ENCODE measurements at regions not wholly inside any gene's neighbourhood (a gene's known extent, or its start where the extent isn't known, plus 50 kb on each side); places are given as distances from the start of the nearest gene placed in this dataset.

DNA sequence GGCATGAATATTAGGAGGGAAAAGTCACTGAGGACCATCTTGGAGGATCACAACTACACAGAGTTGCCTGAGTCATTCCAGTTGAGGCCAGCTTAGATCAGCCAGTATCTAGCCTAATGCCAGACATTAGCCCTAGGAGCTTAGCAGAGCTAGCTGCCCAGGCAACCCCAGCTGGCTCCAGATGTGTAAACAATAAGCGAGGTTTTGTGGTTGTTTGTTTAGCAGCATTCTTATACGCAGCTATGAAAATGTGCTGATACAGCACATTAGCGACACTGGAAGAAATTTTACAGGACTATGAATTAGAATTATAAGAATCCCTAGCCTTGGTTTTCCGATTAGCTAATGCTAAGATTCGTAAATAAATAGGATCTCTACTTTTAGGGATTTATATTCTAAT is 59.3 kb downstream of the BTBD3 start:
- Histone ChIP-seq H3K9me3 (no peaks in the 10 kb centered on the region), H3K4me1 (peaks cover 2% of the 10 kb centered on the region), H3K4me3 (no peak overlapping the region), H3K27ac (no peak overlapping the region), H3K27me3 (no peaks in the 10 kb centered on the region), H3K36me3 (replicated peaks in 1 of 2; ENCODE audit: insufficient read depth in 1 of 2, low read depth in 2 of 2) (no peaks in the 10 kb centered on the region)
- DNase-seq (no peak), ATAC-seq (no peak)
- WGBS, 2 donors = 76 to 80% methylated on average over 5 of the region's 5 CpGs
- no peak for TF ChIP-seq POLR2A (IDR thresholded peaks at IDR 0.05)
- TF ChIP-seq, protein P1, sequence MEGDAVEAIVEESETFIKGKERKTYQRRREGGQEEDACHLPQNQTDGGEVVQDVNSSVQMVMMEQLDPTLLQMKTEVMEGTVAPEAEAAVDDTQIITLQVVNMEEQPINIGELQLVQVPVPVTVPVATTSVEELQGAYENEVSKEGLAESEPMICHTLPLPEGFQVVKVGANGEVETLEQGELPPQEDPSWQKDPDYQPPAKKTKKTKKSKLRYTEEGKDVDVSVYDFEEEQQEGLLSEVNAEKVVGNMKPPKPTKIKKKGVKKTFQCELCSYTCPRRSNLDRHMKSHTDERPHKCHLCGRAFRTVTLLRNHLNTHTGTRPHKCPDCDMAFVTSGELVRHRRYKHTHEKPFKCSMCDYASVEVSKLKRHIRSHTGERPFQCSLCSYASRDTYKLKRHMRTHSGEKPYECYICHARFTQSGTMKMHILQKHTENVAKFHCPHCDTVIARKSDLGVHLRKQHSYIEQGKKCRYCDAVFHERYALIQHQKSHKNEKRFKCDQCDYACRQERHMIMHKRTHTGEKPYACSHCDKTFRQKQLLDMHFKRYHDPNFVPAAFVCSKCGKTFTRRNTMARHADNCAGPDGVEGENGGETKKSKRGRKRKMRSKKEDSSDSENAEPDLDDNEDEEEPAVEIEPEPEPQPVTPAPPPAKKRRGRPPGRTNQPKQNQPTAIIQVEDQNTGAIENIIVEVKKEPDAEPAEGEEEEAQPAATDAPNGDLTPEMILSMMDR (IDR thresholded peaks at IDR 0.05) = no peak
- intact Hi-C loops (cut with DNase I) = no loop called here

DNA sequence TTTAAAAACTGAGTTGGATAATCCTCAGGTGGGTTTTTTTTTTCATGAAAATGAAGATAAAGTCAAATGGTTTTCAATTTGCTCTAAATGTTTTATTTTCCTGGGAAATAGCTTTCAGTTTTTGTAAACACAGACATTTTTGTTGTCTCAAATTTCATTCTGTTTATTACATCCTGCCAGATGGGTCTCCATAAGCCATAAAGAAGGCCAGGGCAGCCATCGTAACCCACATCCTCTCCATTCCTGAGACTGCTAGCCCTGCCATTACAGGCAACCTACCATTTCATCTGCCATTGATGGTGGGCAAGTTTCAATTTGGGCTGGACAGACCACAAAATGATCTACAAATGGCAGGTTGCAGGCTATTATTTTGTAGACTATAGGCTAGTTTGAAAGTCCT is 60.8 kb downstream of the BTBD3 start:
- TF ChIP-seq, protein P1 (IDR thresholded peaks at IDR 0.05) = no peak
- no peak for TF ChIP-seq POLR2A (IDR thresholded peaks at IDR 0.05)
- H3K9me3 ChIP-seq = no peaks in the 10 kb centered on the region
- H3K27ac ChIP-seq = no peak overlapping the region
- H3K36me3 ChIP-seq (replicated peaks in 1 of 2; ENCODE audit: insufficient read depth in 1 of 2, low read depth in 2 of 2) = no peaks in the 10 kb centered on the region
- ATAC-seq (no peak), DNase-seq (no peak)
- 82 to 91% methylated on average over 1 of the region's 1 CpG for WGBS, 2 donors
- intact Hi-C loops (cut with DNase I) = no loop called here
- peaks cover 8% of the 10 kb centered on the region for H3K4me1 ChIP-seq
- no peaks in the 10 kb centered on the region for H3K27me3 ChIP-seq
- H3K4me3 ChIP-seq = no peak overlapping the region

DNA sequence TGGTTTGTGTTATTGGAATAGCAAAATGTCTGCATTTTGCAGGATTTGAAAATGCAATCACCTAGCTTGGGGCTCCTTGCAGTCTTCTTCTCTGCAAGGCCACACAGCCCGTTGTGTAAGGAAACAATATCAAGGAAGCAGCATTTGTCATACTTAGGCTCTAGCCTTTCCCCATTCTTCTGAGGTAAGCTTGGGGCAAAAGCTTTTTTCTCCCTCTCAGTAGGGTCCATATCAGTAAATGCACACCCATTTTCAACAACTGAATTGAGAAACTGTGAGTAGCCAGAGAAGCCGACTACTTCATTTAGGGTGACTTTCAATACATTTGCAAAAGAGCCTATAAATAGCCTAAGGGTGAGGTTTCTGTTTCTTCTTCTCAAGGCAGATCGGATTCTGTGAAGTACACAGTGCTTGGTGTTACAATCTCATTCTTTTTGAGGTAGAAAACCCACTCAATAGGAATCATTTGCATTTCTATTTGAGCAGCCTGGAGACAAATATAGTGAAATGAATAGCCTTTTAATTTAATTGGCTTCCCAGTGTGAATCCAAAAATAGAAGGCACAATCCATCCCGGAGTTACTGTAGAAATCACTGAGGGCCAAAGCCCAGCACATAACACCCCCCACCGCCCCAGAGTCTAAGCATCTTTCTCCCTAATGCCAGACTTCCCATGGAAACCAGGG is 61.8 kb downstream of the BTBD3 start:
- no peak overlapping the region for H3K4me3 ChIP-seq
- no peak for ATAC-seq
- no peaks in the 10 kb centered on the region for H3K36me3 ChIP-seq (replicated peaks in 1 of 2; ENCODE audit: insufficient read depth in 1 of 2, low read depth in 2 of 2)
- peaks cover 8% of the 10 kb centered on the region for H3K4me1 ChIP-seq
- 51 to 55% methylated on average over 5 of the region's 5 CpGs for WGBS, 2 donors
- no peak for DNase-seq
- no peaks in the 10 kb centered on the region for H3K27me3 ChIP-seq
- intact Hi-C loops (cut with DNase I) = no loop called here
- TF ChIP-seq, protein P1 (IDR thresholded peaks at IDR 0.05) = no peak
- no peak for TF ChIP-seq POLR2A (IDR thresholded peaks at IDR 0.05)
- H3K27ac ChIP-seq = no peak overlapping the region
- H3K9me3 ChIP-seq = no peaks in the 10 kb centered on the region

DNA sequence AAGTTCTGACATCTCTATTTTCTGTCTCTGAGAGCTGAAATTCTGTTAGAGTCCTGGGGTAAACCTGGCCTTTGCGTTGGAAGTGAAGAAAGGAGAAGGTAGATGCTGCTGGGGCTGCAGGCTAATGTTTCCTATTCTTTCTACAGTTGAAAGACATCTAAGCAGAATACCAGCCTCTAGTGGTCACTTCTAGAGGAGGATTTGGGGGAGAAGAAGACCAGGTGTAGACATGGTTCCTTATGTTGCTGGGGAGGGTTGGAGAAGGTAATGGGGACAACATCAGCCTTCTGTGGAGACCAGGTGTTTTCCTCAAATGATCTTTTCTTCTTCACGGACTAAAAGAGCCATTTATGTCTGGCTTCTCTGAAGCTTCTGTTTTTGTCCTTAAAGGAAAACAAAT is 62.6 kb downstream of the BTBD3 start:
- no peak for TF ChIP-seq POLR2A (IDR thresholded peaks at IDR 0.05)
- TF ChIP-seq, protein P1 (IDR thresholded peaks at IDR 0.05) = no peak
- intact Hi-C loops (cut with DNase I) = no loop called here
- H3K4me1 ChIP-seq = peaks cover 8% of the 10 kb centered on the region
- no peaks in the 10 kb centered on the region for H3K27me3 ChIP-seq
- no peaks in the 10 kb centered on the region for H3K9me3 ChIP-seq
- 46 to 50% methylated on average over 2 of the region's 2 CpGs for WGBS, 2 donors
- ATAC-seq = no peak
- DNase-seq = no peak
- no peak overlapping the region for H3K27ac ChIP-seq
- H3K36me3 ChIP-seq (replicated peaks in 1 of 2; ENCODE audit: insufficient read depth in 1 of 2, low read depth in 2 of 2) = no peaks in the 10 kb centered on the region
- no peak overlapping the region for H3K4me3 ChIP-seq

DNA sequence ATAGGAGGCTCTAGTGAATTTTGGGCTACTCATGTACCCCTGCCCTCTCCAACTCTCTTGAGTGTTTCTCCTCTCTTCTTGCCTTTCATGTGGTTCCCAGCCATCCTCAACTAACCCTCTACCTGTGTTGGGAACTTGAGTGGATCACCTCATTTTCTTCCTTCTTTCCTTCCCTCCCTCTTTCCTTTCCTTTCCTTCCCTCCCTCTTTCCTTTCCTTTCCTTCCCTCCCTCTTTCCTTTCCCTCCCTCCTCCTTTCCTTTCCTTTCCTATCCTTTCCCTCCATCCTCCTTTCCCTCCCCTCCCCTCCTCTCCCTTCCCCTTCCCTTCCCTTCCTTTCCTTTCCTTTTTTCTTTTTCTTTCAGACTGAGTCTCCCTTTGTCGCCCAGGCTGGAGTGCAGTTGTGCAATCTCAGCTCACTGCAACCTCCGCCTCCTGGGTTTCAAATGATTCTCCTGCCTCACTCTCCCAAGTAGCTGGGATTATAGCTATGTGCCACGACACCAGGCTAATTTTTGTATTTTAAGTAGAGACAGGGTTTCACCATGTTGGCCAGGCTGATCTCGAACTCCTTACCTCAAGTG is 63.8 kb downstream of the BTBD3 start:
- Histone ChIP-seq H3K36me3 (replicated peaks in 1 of 2; ENCODE audit: insufficient read depth in 1 of 2, low read depth in 2 of 2) (no peaks in the 10 kb centered on the region), H3K27me3 (no peaks in the 10 kb centered on the region), H3K27ac (no peak overlapping the region), H3K9me3 (no peaks in the 10 kb centered on the region), H3K4me1 (peaks cover 8% of the 10 kb centered on the region), H3K4me3 (no peak overlapping the region)
- no peak for TF ChIP-seq POLR2A (IDR thresholded peaks at IDR 0.05)
- TF ChIP-seq, protein P1 (IDR thresholded peaks at IDR 0.05) = no peak
- DNase-seq = no peak
- intact Hi-C loops (cut with DNase I) = no loop called here
- WGBS, 2 donors = 87 to 94% methylated on average over 4 of the region's 4 CpGs
- no peak for ATAC-seq

Measured in body of pancreas (tissue), 4 donors.